ENCODE measurements at regions not wholly inside any gene's neighbourhood (a gene's known extent, or its start where the extent isn't known, plus 50 kb on each side); places are given as distances from the start of the nearest gene placed in this dataset.

DNA sequence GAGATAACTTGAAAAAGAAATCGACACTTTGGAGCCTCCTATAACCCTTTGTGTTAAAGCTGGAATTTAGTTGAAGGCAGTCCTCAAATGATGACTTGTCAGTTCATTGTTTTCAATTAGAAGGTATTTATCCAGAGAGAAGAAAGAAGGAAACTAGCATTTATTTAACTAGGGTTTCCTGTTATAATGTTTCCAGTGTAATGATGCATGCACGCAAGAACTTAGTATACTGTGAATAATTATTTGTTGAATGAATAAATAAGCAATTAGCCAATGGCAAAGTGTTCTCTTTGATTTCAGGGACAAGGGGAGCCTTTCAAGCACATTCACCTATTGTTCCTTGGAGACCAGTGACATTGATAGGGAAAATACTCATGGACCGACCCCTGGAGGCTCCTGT is 307.4 kb downstream of the KLF5 start:
- H3K4me1 ChIP-seq (ENCODE audit: insufficient read depth, low read length, poor library complexity, severe bottlenecking): no peaks in the 10 kb centered on the region
- POLR2A ChIA-PET: interaction anchor here (0.9 kb wide), 1 partner anchor 365 kb away, joined by 4 read pairs; no protein-coding TSS in a partner anchor
- no peaks in the 10 kb centered on the region for H3K36me3 ChIP-seq (ENCODE audit: insufficient read depth, low read length)
- no peak overlapping the region for H3K4me3 ChIP-seq (ENCODE audit: low read depth, low read length, poor library complexity, severe bottlenecking)
- H3K9me2 ChIP-seq (ENCODE audit: insufficient read depth, low read length): no peaks in the 10 kb centered on the region
- intact Hi-C loops (cut with micrococcal nuclease; ENCODE audit: unreplicated experiment): no loop called here
- no peak overlapping the region for H2AFZ ChIP-seq (ENCODE audit: low read length)
- TF ChIP-seq EZH2phosphoT487 (IDR thresholded peaks at IDR 0.05; ENCODE audit: borderline replicate concordance, low read depth, low read length): no peak
- TF ChIP-seq, protein P1, sequence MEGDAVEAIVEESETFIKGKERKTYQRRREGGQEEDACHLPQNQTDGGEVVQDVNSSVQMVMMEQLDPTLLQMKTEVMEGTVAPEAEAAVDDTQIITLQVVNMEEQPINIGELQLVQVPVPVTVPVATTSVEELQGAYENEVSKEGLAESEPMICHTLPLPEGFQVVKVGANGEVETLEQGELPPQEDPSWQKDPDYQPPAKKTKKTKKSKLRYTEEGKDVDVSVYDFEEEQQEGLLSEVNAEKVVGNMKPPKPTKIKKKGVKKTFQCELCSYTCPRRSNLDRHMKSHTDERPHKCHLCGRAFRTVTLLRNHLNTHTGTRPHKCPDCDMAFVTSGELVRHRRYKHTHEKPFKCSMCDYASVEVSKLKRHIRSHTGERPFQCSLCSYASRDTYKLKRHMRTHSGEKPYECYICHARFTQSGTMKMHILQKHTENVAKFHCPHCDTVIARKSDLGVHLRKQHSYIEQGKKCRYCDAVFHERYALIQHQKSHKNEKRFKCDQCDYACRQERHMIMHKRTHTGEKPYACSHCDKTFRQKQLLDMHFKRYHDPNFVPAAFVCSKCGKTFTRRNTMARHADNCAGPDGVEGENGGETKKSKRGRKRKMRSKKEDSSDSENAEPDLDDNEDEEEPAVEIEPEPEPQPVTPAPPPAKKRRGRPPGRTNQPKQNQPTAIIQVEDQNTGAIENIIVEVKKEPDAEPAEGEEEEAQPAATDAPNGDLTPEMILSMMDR (conservative IDR thresholded peaks at IDR 0.05; ENCODE audit: low read length): no peak
- H3K79me2 ChIP-seq (ENCODE audit: insufficient read depth, low read depth, low read length): no peaks in the 10 kb centered on the region
- CTCF ChIA-PET (ENCODE audit: unreplicated experiment): no interaction called here
- no peak overlapping the region for H3K4me2 ChIP-seq (ENCODE audit: low read length)
- BruUV-seq (replicated peaks): no TSS peak
- no peak for DNase-seq (ENCODE audit: low spot score)
- H3K27ac ChIP-seq (ENCODE audit: low read depth, low read length, poor library complexity, severe bottlenecking): no peak overlapping the region
- H3K9me3 ChIP-seq (ENCODE audit: low read length): no peaks in the 10 kb centered on the region
- no peaks in the 10 kb centered on the region for H4K20me1 ChIP-seq (ENCODE audit: insufficient read depth, low read length)

DNA sequence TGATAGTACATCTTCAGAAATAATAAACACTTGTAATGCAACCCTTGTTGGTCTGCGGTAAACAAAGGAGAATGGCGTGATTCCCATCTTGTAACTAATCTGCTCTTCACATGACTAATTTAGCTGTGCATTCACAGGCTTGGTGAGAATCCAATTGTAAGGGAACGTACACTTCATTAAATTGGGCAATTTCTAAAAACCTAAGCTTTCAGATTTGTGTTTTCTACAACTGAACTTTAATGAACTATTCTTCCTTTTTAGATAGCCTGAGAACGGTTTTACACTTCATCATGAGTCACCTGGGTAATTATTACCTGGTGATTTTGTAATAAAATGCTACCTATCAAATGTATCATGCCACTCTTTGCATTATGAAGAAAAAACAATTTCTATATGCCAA is 306.9 kb downstream of the KLF5 start:
- H3K4me2 ChIP-seq (ENCODE audit: low read length): no peak overlapping the region
- intact Hi-C loops (cut with micrococcal nuclease; ENCODE audit: unreplicated experiment): no loop called here
- no peak overlapping the region for H3K27ac ChIP-seq (ENCODE audit: low read depth, low read length, poor library complexity, severe bottlenecking)
- no peaks in the 10 kb centered on the region for H3K9me3 ChIP-seq (ENCODE audit: low read length)
- H2AFZ ChIP-seq (ENCODE audit: low read length): no peak overlapping the region
- H3K79me2 ChIP-seq (ENCODE audit: insufficient read depth, low read depth, low read length): no peaks in the 10 kb centered on the region
- H3K36me3 ChIP-seq (ENCODE audit: insufficient read depth, low read length): no peaks in the 10 kb centered on the region
- H3K4me1 ChIP-seq (ENCODE audit: insufficient read depth, low read length, poor library complexity, severe bottlenecking): no peaks in the 10 kb centered on the region
- H3K9me2 ChIP-seq (ENCODE audit: insufficient read depth, low read length): no peaks in the 10 kb centered on the region
- no peak for DNase-seq (ENCODE audit: low spot score)
- POLR2A ChIA-PET: interaction anchor here (0.9 kb wide), 1 partner anchor 365 kb away, joined by 4 read pairs; no protein-coding TSS in a partner anchor
- no TSS peak for BruUV-seq (replicated peaks)
- H4K20me1 ChIP-seq (ENCODE audit: insufficient read depth, low read length): no peaks in the 10 kb centered on the region
- no peak for TF ChIP-seq EZH2phosphoT487 (IDR thresholded peaks at IDR 0.05; ENCODE audit: borderline replicate concordance, low read depth, low read length)
- TF ChIP-seq, protein P1 (conservative IDR thresholded peaks at IDR 0.05; ENCODE audit: low read length): no peak
- CTCF ChIA-PET (ENCODE audit: unreplicated experiment): no interaction called here
- H3K4me3 ChIP-seq (ENCODE audit: low read depth, low read length, poor library complexity, severe bottlenecking): no peak overlapping the region

GRCh38 chr13:73365252-73365651 is 306.4 kb downstream of the KLF5 start:
- no TSS peak for BruUV-seq (replicated peaks)
- Histone ChIP-seq H3K79me2 (ENCODE audit: insufficient read depth, low read depth, low read length) (no peaks in the 10 kb centered on the region), H3K4me2 (ENCODE audit: low read length) (no peak overlapping the region), H3K27ac (ENCODE audit: low read depth, low read length, poor library complexity, severe bottlenecking) (no peak overlapping the region), H3K9me2 (ENCODE audit: insufficient read depth, low read length) (no peaks in the 10 kb centered on the region), H3K4me3 (ENCODE audit: low read depth, low read length, poor library complexity, severe bottlenecking) (no peak overlapping the region), H4K20me1 (ENCODE audit: insufficient read depth, low read length) (no peaks in the 10 kb centered on the region), H2AFZ (ENCODE audit: low read length) (no peak overlapping the region), H3K4me1 (ENCODE audit: insufficient read depth, low read length, poor library complexity, severe bottlenecking) (no peaks in the 10 kb centered on the region), H3K36me3 (ENCODE audit: insufficient read depth, low read length) (no peaks in the 10 kb centered on the region), H3K9me3 (ENCODE audit: low read length) (no peaks in the 10 kb centered on the region)
- TF ChIP-seq, protein P1 (conservative IDR thresholded peaks at IDR 0.05; ENCODE audit: low read length): no peak
- TF ChIP-seq EZH2phosphoT487 (IDR thresholded peaks at IDR 0.05; ENCODE audit: borderline replicate concordance, low read depth, low read length): no peak
- no peak for DNase-seq (ENCODE audit: low spot score)
- POLR2A ChIA-PET: no interaction called here
- intact Hi-C loops (cut with micrococcal nuclease; ENCODE audit: unreplicated experiment): no loop called here
- CTCF ChIA-PET (ENCODE audit: unreplicated experiment): no interaction called here
